Lower lobe of right lung (tissue), 2 donors: ENCODE measurements at regions not wholly inside any gene's neighbourhood (a gene's known extent, or its start where the extent isn't known, plus 50 kb on each side); places are given as distances from the start of the nearest gene placed in this dataset.
"Not testable (repeated sequence)": the region's sequence is repeated elsewhere in the genome, so short reads cannot be mapped to it uniquely, and the experiment has no call there.

Experiments used
- ATAC-seq, 2 donors: fragments of 200-7000 bp; cut with Tn5 transposase; one replicate each; pipeline ENCODE4 v1.9.1; 2020 to 2022; ENCODE audit warnings: mild to moderate bottlenecking in 2 of 2, moderate library complexity in 2 of 2
- DNase-seq: peaks from one replicate; pipeline ENCODE4 v3.0.0-alpha.2; 2020
- H3K27ac ChIP-seq: fragments of 200-600 bp; one replicate; pipeline ENCODE4 v1.8.0; 2022
- H3K27me3 ChIP-seq: fragments of 200-600 bp; one replicate; pipeline ENCODE4 v1.8.0; 2022; ENCODE audit warnings: low read depth
- H3K36me3 ChIP-seq: fragments of 200-600 bp; one replicate; pipeline ENCODE4 v1.8.0; 2022; ENCODE audit warnings: mild to moderate bottlenecking
- H3K4me1 ChIP-seq: fragments of 200-600 bp; one replicate; pipeline ENCODE4 v1.8.0; 2022
- H3K4me3 ChIP-seq: fragments of 200-600 bp; one replicate; pipeline ENCODE4 v1.8.0; 2022; ENCODE audit warnings: mild to moderate bottlenecking
- H3K9me3 ChIP-seq: fragments of 200-600 bp; one replicate; pipeline ENCODE4 v1.8.0; 2022
- CTCF ChIP-seq: fragments of 200-600 bp; IDR thresholded peaks from one replicate; pipeline ENCODE4 v1.8.0; 2022; ENCODE audit warnings: antibody characterized with exemption, mild to moderate bottlenecking
- intact Hi-C: fragments of 100-400 bp; cut with DNase I; formaldehyde crosslinking; loops from one replicate; pipeline ENCODE4 v1.11.0; 2022
- donor health status: DM: no; HTN: yes; CAD: no; lungs with severe emphysema.

DNA sequence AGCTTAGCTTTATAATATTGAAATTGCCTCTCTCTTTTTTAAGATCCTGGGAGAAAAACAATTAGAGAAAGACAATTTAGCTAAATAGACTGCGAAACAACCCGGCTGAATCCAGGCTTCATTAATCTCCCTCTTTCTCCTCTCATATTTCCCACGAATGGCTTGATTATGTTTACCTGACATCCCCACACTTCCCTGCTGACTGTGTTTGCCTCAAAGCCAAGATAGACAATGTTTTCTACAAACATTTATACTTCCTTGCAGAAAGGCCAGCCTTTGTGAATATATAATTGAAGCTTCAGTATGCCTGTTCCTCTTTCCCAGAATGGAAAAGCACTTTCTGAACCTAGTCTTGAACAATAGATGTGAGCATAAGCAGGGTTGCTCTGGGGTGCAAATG is 566.8 kb downstream of the PDHA2 start:
- intact Hi-C loops = no loop called here
- no peak for ATAC-seq
- no peak for TF ChIP-seq CTCF

GRCh38 chr4:96407225-96407624 is 567.3 kb downstream of the PDHA2 start:
- Histone ChIP-seq H3K27me3 (no peaks in the 10 kb centered on the region), H3K36me3 (no peaks in the 10 kb centered on the region), H3K9me3 (no peaks in the 10 kb centered on the region), H3K4me3 (no peak overlapping the region), H3K27ac (no peak overlapping the region), H3K4me1 (no peaks in the 10 kb centered on the region)
- intact Hi-C loops = no loop called here
- TF ChIP-seq CTCF = no peak
- DNase-seq = no peak
- no peak for ATAC-seq

More for the DNA sequence above, 566.8 kb downstream of the PDHA2 start:
- Histone ChIP-seq H3K9me3 (no peaks in the 10 kb centered on the region), H3K4me1 (no peaks in the 10 kb centered on the region), H3K27me3 (no peaks in the 10 kb centered on the region), H3K4me3 (no peak overlapping the region), H3K27ac (no peak overlapping the region), H3K36me3 (no peaks in the 10 kb centered on the region)
- no peak for DNase-seq

DNA sequence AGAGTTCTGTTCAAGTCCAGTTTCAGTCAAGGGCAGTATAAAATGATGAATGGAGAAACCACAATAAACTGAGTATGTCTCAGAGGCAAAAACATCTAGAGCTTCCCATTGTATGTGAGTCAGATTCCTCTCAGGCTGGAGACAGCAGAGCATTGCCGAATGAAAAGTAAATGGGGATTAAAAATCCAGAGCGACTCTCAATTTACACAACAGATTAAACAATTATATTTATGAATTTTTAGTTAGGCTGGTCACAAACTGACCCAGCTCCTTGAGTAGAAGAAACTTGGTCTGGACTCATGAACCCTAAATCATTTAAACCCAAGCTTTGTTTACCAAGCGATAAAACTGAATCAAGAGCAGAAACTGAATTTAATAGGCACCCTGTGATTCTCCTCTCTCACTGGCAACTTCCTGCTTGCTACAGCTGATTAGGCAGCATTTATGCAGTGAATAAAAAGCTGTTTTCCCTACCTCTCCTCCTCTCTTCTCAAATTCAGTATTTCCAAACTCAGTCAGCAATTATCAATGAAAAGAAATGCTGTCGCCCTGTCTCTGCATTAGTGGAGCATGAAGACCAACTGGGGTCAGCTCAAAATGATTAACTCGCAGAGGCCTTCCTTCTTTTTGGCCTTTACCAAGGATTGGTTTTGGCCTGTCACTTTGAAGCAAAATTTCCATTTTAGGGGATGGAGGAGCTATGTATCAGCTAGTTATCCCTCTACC is 568.0 kb downstream of the PDHA2 start:
- no peak for TF ChIP-seq CTCF
- ATAC-seq (no peak), DNase-seq (no peak)
- no peak overlapping the region for H3K4me3 ChIP-seq
- H3K4me1 ChIP-seq = no peaks in the 10 kb centered on the region
- intact Hi-C loops = no loop called here
- no peaks in the 10 kb centered on the region for H3K36me3 ChIP-seq
- no peaks in the 10 kb centered on the region for H3K9me3 ChIP-seq
- H3K27ac ChIP-seq = no peak overlapping the region
- H3K27me3 ChIP-seq = no peaks in the 10 kb centered on the region

DNA sequence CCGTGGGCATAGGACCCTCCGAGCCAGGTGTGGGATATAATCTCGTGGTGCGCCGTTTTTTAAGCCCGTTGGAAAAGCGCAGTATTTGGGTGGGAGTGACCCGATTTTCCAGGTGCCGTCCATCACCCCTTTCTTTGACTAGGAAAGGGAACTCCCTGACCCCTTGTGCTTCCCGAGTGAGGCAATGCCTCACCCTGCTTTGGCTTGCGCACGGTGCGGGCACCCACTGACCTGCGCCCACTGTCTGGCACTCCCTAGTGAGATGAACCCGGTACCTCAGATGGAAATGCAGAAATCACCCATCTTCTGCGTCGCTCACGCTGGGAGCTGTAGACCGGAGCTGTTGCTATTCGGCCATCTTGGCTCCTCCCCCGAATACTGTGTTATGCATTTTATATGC is 575.0 kb downstream of the PDHA2 start:
- ATAC-seq, intact Hi-C loops: not testable (repeated sequence)

DNA sequence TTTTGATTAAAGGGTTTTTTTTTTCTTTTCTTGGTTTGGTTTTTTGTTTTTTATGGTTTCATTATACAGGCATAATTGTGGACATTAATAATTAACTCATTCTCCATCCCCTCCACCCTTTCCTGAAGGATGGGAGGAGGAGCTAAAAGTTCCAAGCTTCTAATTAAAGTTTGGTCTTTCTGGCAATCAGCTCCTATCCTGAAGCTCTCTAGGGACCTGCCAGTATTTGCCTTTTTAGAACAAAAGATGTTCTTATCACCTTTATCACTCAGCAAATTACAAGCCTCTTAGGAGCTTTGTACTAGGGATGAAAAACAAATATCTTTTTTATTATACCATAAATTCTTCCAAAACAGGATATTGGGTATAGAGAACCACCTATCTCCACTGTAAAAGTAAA is 589.8 kb downstream of the PDHA2 start:
- Histone ChIP-seq H3K36me3 (no peaks in the 10 kb centered on the region), H3K27me3 (no peaks in the 10 kb centered on the region), H3K4me3 (no peak overlapping the region), H3K27ac (no peak overlapping the region), H3K4me1 (no peaks in the 10 kb centered on the region), H3K9me3 (no peaks in the 10 kb centered on the region)
- intact Hi-C loops = no loop called here
- TF ChIP-seq CTCF = no peak
- no peak for ATAC-seq
- DNase-seq = no peak

More for the DNA sequence above, 575.0 kb downstream of the PDHA2 start:
- not testable (repeated sequence) for H3K36me3 ChIP-seq, DNase-seq, H3K27ac ChIP-seq, H3K9me3 ChIP-seq, H3K27me3 ChIP-seq, H3K4me3 ChIP-seq, H3K4me1 ChIP-seq

DNA sequence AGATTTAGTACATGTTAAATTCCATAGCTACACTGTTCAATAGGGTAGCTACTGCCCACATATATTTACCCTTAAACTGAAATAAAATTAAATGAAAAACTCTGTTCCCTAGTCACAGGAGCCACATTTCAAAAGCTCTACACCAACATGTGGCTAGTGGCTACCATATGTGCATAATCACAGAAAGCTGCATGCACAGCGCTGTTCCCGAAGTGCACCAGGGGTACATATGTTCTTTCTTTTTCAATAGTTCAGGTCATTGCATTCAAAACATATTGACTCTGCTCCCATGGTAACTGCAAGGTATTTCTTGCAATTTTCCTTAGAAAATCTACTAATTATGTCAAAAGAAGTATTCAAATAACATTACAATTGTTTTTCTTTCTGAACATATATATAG is 591.2 kb downstream of the PDHA2 start:
- H3K27ac ChIP-seq = no peak overlapping the region
- ATAC-seq (no peak), DNase-seq (no peak)
- intact Hi-C loops = no loop called here
- H3K36me3 ChIP-seq = no peaks in the 10 kb centered on the region
- no peaks in the 10 kb centered on the region for H3K4me1 ChIP-seq
- H3K27me3 ChIP-seq = no peaks in the 10 kb centered on the region
- no peak for TF ChIP-seq CTCF
- H3K4me3 ChIP-seq = no peak overlapping the region
- H3K9me3 ChIP-seq = no peaks in the 10 kb centered on the region
